ENCODE measurements at regions not wholly inside any gene's neighbourhood (a gene's known extent, or its start where the extent isn't known, plus 50 kb on each side); places are given as distances from the start of the nearest gene placed in this dataset.

- Histone ChIP-seq H3K27ac (ENCODE audit: low read length in 2 of 2) (no peak overlapping the region), H3K4me2 (replicated peaks; ENCODE audit: low read depth, low read length, poor library complexity, severe bottlenecking) (no peak overlapping the region), H2AFZ (ENCODE audit: insufficient read depth, low read depth, low read length, poor library complexity, severe bottlenecking) (no peak overlapping the region), H3K36me3 (replicated peaks in 1 of 2; ENCODE audit: control extremely low read depth in 1 of 2, control insufficient read depth in 1 of 2, extremely low read depth in 1 of 2, insufficient read depth in 2 of 2, low read length in 1 of 2) (no peaks in the 10 kb centered on the region), H3K9ac (ENCODE audit: low read length) (no peak overlapping the region), H3K9me3 (ENCODE audit: control extremely low read depth in 1 of 3, control insufficient read depth in 2 of 3, insufficient read depth in 1 of 3, low read length in 2 of 3) (peaks cover 0 to 7% (median 0%) of the 10 kb centered on the region in 3 donors), H3K27me3 (replicated peaks in 1 of 4; ENCODE audit: control extremely low read depth in 1 of 4, control insufficient read depth in 3 of 4, insufficient read depth in 4 of 4, low read length in 3 of 4) (no peaks in the 10 kb centered on the region), H3K4me3 (ENCODE audit: control extremely low read depth in 1 of 5, extremely low read depth in 1 of 5, insufficient read depth in 1 of 5, low read depth in 2 of 5, low read length in 4 of 5) (no peak overlapping the region), H3K79me2 (ENCODE audit: control insufficient read depth, insufficient read depth, low read length) (no peaks in the 10 kb centered on the region), H4K20me1 (ENCODE audit: control insufficient read depth, insufficient read depth, low read length, poor library complexity, severe bottlenecking) (no peaks in the 10 kb centered on the region), H3K4me1 (ENCODE audit: control insufficient read depth in 2 of 2, insufficient read depth in 2 of 2, low read length in 2 of 2) (no peaks in the 10 kb centered on the region)
- no CpG with 5 or more reads among the region's 3 CpGs for WGBS (ENCODE audit: insufficient coverage)
- DNase-seq (no peak), ATAC-seq (ENCODE audit: low read depth) (no peak)
- H3K4me1 Mint-ChIP-seq, result no peaks in the 10 kb centered on the region
- H3K4me3 Mint-ChIP-seq, result no peak overlapping the region
- H3K9me3 Mint-ChIP-seq (ENCODE audit: insufficient read depth), result no peaks in the 10 kb centered on the region
- no peaks in the 10 kb centered on the region for H3K27me3 Mint-ChIP-seq
- CTCF ChIA-PET, result no interaction called here
- TF ChIP-seq EZH2 (IDR thresholded peaks at IDR 0.05; ENCODE audit: borderline replicate concordance, insufficient read depth, low read depth, low read length, poor library complexity, severe bottlenecking), result no peak
- no peak for TF ChIP-seq CTCF (IDR thresholded peaks at IDR 0.05)
- H3K27ac Mint-ChIP-seq, result no peak overlapping the region
- intact Hi-C loops (cut with micrococcal nuclease), result no loop called here
- POLR2A ChIA-PET, result no interaction called here
Observed at GRCh38 chr14:80427101-80427500, 215.8 kb upstream of the DIO2 start.

GRCh38 chr14:80426683-80427082 lies 215.4 kb upstream of the DIO2 start:
- H3K27ac ChIP-seq (ENCODE audit: low read length in 2 of 2), result no peak overlapping the region
- H3K4me3 Mint-ChIP-seq, result no peak overlapping the region
- H3K36me3 ChIP-seq (replicated peaks in 1 of 2; ENCODE audit: control extremely low read depth in 1 of 2, control insufficient read depth in 1 of 2, extremely low read depth in 1 of 2, insufficient read depth in 2 of 2, low read length in 1 of 2), result no peaks in the 10 kb centered on the region
- H3K27ac Mint-ChIP-seq, result no peak overlapping the region
- ATAC-seq (ENCODE audit: low read depth) (no peak), DNase-seq (no peak)
- no CpG with 5 or more reads among the region's 1 CpG for WGBS (ENCODE audit: insufficient coverage)
- intact Hi-C loops (cut with micrococcal nuclease), result no loop called here
- H3K79me2 ChIP-seq (ENCODE audit: control insufficient read depth, insufficient read depth, low read length), result no peaks in the 10 kb centered on the region
- no peaks in the 10 kb centered on the region for H3K4me1 Mint-ChIP-seq
- no peaks in the 10 kb centered on the region for H3K4me1 ChIP-seq (ENCODE audit: control insufficient read depth in 2 of 2, insufficient read depth in 2 of 2, low read length in 2 of 2)
- no peak overlapping the region for H2AFZ ChIP-seq (ENCODE audit: insufficient read depth, low read depth, low read length, poor library complexity, severe bottlenecking)
- TF ChIP-seq CTCF (IDR thresholded peaks at IDR 0.05) (no peak), EZH2 (IDR thresholded peaks at IDR 0.05; ENCODE audit: borderline replicate concordance, insufficient read depth, low read depth, low read length, poor library complexity, severe bottlenecking) (no peak)
- H3K4me2 ChIP-seq (replicated peaks; ENCODE audit: low read depth, low read length, poor library complexity, severe bottlenecking), result no peak overlapping the region
- H3K4me3 ChIP-seq (ENCODE audit: control extremely low read depth in 1 of 5, extremely low read depth in 1 of 5, insufficient read depth in 1 of 5, low read depth in 2 of 5, low read length in 4 of 5), result no peak overlapping the region
- no peaks in the 10 kb centered on the region for H3K27me3 Mint-ChIP-seq
- H3K9me3 Mint-ChIP-seq (ENCODE audit: insufficient read depth), result no peaks in the 10 kb centered on the region
- ChIA-PET CTCF (no interaction called here), POLR2A (no interaction called here)
- H3K9me3 ChIP-seq (ENCODE audit: control extremely low read depth in 1 of 3, control insufficient read depth in 2 of 3, insufficient read depth in 1 of 3, low read length in 2 of 3), result peaks cover 0 to 7% (median 0%) of the 10 kb centered on the region in 3 donors
- no peaks in the 10 kb centered on the region for H4K20me1 ChIP-seq (ENCODE audit: control insufficient read depth, insufficient read depth, low read length, poor library complexity, severe bottlenecking)
- no peaks in the 10 kb centered on the region for H3K27me3 ChIP-seq (replicated peaks in 1 of 4; ENCODE audit: control extremely low read depth in 1 of 4, control insufficient read depth in 3 of 4, insufficient read depth in 4 of 4, low read length in 3 of 4)
- no peak overlapping the region for H3K9ac ChIP-seq (ENCODE audit: low read length)
